HEK293 (cell line): ENCODE measurements at regions not wholly inside any gene's neighbourhood (a gene's known extent, or its start where the extent isn't known, plus 50 kb on each side); places are given as distances from the start of the nearest gene placed in this dataset.
A peak's percentile ranks its signal among the peaks of the same experiment; 100 is the strongest.

Experiments
- IKZF3 ChIP-seq: fragments of 450-650 bp; IDR thresholded peaks from 2 replicates; pipeline ENCODE4 v1.5.0; 2018; ENCODE audit warnings: missing biosample characterization, mild to moderate bottlenecking, missing genetic modification characterization, moderate library complexity
- SCRT2 ChIP-seq: fragments of 450-650 bp; formaldehyde crosslinking; IDR thresholded peaks from 2 replicates; pipeline ENCODE4 v1.5.1; 2016; ENCODE audit warnings: missing biosample characterization, missing genetic modification characterization
- SP7 ChIP-seq: fragments of 450-650 bp; formaldehyde crosslinking; IDR thresholded peaks from 2 replicates; pipeline ENCODE4 v1.5.1; 2016; ENCODE audit warnings: missing biosample characterization, missing genetic modification characterization
- TCF7L2 ChIP-seq: IDR thresholded peaks from 2 replicates; pipeline ENCODE4 v1.6.1; 2011; ENCODE audit warnings: low read depth, mild to moderate bottlenecking, inconsistent platforms, low read length, moderate library complexity, borderline replicate concordance
- ZBTB17 ChIP-seq: fragments of 450-650 bp; formaldehyde crosslinking; IDR thresholded peaks from 2 replicates; pipeline ENCODE4 v1.5.1; 2016; ENCODE audit warnings: missing biosample characterization, missing genetic modification characterization
- ZBTB21 ChIP-seq: fragments of 450-650 bp; formaldehyde crosslinking; IDR thresholded peaks from 2 replicates; pipeline ENCODE4 v1.5.1; 2017; ENCODE audit warnings: missing biosample characterization, missing genetic modification characterization
- ZBTB48 ChIP-seq: fragments of 450-650 bp; formaldehyde crosslinking; IDR thresholded peaks from 2 replicates; pipeline ENCODE4 v1.5.1; 2016; ENCODE audit warnings: missing biosample characterization, missing genetic modification characterization
- ZBTB8A ChIP-seq: fragments of 450-650 bp; formaldehyde crosslinking; IDR thresholded peaks from 2 replicates; pipeline ENCODE4 v1.5.1; 2016; ENCODE audit warnings: missing biosample characterization, missing genetic modification characterization
- ZNF132 ChIP-seq: fragments of 450-650 bp; formaldehyde crosslinking; IDR thresholded peaks from 2 replicates; pipeline ENCODE4 v1.5.1; 2017; ENCODE audit warnings: missing biosample characterization, missing genetic modification characterization, borderline replicate concordance
- ZNF155 ChIP-seq: fragments of 450-650 bp; formaldehyde crosslinking; IDR thresholded peaks from 2 replicates; pipeline ENCODE4 v1.5.1; 2016; ENCODE audit warnings: missing biosample characterization, missing genetic modification characterization
- ZNF16 ChIP-seq: fragments of 450-650 bp; formaldehyde crosslinking; IDR thresholded peaks from 2 replicates; pipeline ENCODE4 v1.5.1; 2016; ENCODE audit warnings: low read depth, missing biosample characterization, missing genetic modification characterization
- ZNF2 ChIP-seq: fragments of 450-650 bp; formaldehyde crosslinking; IDR thresholded peaks from 2 replicates; pipeline ENCODE4 v1.5.1; 2016; ENCODE audit warnings: missing biosample characterization, missing genetic modification characterization
- ZNF248 ChIP-seq: fragments of 450-650 bp; formaldehyde crosslinking; IDR thresholded peaks from 2 replicates; pipeline ENCODE4 v1.5.1; 2017; ENCODE audit warnings: missing biosample characterization, missing genetic modification characterization
- ZNF366 ChIP-seq: fragments of 450-650 bp; formaldehyde crosslinking; conservative IDR thresholded peaks from 2 replicates; pipeline ENCODE4 v1.5.1; 2016; ENCODE audit warnings: missing biosample characterization, missing genetic modification characterization
- ZNF404 ChIP-seq: fragments of 450-650 bp; formaldehyde crosslinking; IDR thresholded peaks from 2 replicates; pipeline ENCODE4 v1.5.1; 2017; ENCODE audit warnings: missing biosample characterization, missing genetic modification characterization
- ZNF433 ChIP-seq: fragments of 450-650 bp; formaldehyde crosslinking; IDR thresholded peaks from 2 replicates; pipeline ENCODE4 v1.5.1; 2016; ENCODE audit warnings: missing biosample characterization, missing genetic modification characterization, low read depth
- ZNF654 ChIP-seq: fragments of 450-650 bp; formaldehyde crosslinking; IDR thresholded peaks from 2 replicates; pipeline ENCODE4 v1.5.1; 2016; ENCODE audit warnings: low read depth, missing biosample characterization, missing genetic modification characterization
- ZNF837 ChIP-seq: fragments of 450-650 bp; formaldehyde crosslinking; IDR thresholded peaks from 2 replicates; pipeline ENCODE4 v1.5.1; 2016; ENCODE audit warnings: missing biosample characterization, missing genetic modification characterization
- ZSCAN23 ChIP-seq: fragments of 450-650 bp; formaldehyde crosslinking; IDR thresholded peaks from 2 replicates; pipeline ENCODE4 v1.5.1; 2016; ENCODE audit warnings: missing biosample characterization, missing genetic modification characterization
- ZSCAN30 ChIP-seq: fragments of 450-650 bp; IDR thresholded peaks from 2 replicates; pipeline ENCODE4 v1.5.1; 2018; ENCODE audit warnings: missing biosample characterization, mild to moderate bottlenecking, missing genetic modification characterization, moderate library complexity
- TF ChIP-seq, protein P1 (sequence below): fragments of 450-650 bp; formaldehyde crosslinking; IDR thresholded peaks from 2 replicates; pipeline ENCODE4 v1.5.1; 2016; ENCODE audit warnings: missing biosample characterization, missing genetic modification characterization
- TF ChIP-seq, protein P2 (sequence below): fragments of 450-650 bp; formaldehyde crosslinking; IDR thresholded peaks from 2 replicates; pipeline ENCODE4 v1.5.1; 2017; ENCODE audit warnings: missing biosample characterization, missing genetic modification characterization
- TF ChIP-seq, protein P3 (sequence below): fragments of 450-650 bp; formaldehyde crosslinking; IDR thresholded peaks from 2 replicates; pipeline ENCODE4; 2016; ENCODE audit warnings: missing biosample characterization, missing genetic modification characterization
- TF ChIP-seq, protein P4 (sequence below): fragments of 450-650 bp; formaldehyde crosslinking; IDR thresholded peaks from 2 replicates; pipeline ENCODE4 v1.5.1; 2016; ENCODE audit warnings: missing biosample characterization, missing genetic modification characterization
- TF ChIP-seq, protein P5 (sequence below): fragments of 450-650 bp; formaldehyde crosslinking; IDR thresholded peaks from 2 replicates; pipeline ENCODE4 v1.5.1; 2016; ENCODE audit warnings: missing biosample characterization, missing genetic modification characterization

DNA sequence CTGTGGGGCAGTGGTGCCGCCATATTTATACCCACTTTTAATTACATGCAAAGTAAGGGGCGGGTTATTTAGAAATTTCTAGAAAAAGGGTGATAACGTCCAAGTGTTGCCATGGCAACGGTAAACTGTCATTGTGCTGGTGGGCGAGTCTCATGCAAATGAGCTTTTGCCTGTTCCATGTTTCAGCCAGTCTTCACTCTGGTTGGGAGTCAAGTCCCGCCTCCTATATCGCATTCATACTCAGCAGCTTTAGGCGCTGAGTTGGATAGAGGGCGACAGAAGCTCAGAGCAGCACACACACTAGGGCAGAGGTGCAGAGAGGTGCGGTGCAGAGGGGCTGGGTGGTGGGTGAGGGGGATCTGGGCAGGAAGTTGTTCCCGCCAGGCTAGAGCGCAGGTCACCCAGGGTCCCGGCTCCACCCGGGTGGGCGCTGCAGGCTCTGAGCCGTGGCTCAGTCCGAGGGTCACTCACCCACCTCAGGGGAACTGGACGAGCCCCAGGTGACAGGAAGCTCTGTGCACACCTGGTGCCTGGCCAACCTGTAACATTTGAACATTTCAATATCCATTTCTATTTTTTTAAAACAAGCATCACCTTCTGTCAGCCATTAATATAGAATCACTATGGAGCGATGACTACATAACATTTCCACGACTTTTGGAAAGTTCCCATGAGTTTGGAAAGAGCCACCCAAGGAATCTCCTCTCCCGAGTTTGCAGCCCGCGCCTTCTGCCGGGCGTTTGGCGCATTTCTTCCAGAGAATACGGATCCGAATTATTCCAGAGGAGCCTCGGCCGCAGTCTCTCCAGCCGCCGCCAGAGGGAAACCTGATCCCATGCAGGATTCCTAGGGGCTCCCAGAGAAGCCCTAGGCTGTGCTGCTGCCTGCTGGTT is 89.1 kb upstream of the PHACTR3 start (continued):
- TF ChIP-seq SCRT2 (no peak), ZBTB8A (tag by site-specific recombination) (peak; percentile 69), ZNF837 (tag by site-specific recombination) (no peak), ZNF16 (no peak), SP7 (tag by site-specific recombination) (no peak), ZSCAN30 (tag by site-specific recombination) (peak; percentile 87), ZNF2 (no peak), ZNF248 (no peak), ZBTB17 (tag by site-specific recombination) (peak; percentile 75), ZNF404 (no peak), ZNF132 (no peak), ZNF433 (tag by site-specific recombination) (no peak), ZBTB21 (tag by site-specific recombination) (no peak), ZNF654 (peak; percentile 63), ZNF366 (tag by site-specific recombination) (no peak), TCF7L2 (no peak), ZSCAN23 (tag by site-specific recombination) (no peak), IKZF3 (tag by site-specific recombination) (peak; percentile 82), ZBTB48 (tag by site-specific recombination) (peak; percentile 27; the same call in 1 of the 2 replicates), ZNF155 (tag by site-specific recombination) (no peak)
- TF ChIP-seq, protein P1, sequence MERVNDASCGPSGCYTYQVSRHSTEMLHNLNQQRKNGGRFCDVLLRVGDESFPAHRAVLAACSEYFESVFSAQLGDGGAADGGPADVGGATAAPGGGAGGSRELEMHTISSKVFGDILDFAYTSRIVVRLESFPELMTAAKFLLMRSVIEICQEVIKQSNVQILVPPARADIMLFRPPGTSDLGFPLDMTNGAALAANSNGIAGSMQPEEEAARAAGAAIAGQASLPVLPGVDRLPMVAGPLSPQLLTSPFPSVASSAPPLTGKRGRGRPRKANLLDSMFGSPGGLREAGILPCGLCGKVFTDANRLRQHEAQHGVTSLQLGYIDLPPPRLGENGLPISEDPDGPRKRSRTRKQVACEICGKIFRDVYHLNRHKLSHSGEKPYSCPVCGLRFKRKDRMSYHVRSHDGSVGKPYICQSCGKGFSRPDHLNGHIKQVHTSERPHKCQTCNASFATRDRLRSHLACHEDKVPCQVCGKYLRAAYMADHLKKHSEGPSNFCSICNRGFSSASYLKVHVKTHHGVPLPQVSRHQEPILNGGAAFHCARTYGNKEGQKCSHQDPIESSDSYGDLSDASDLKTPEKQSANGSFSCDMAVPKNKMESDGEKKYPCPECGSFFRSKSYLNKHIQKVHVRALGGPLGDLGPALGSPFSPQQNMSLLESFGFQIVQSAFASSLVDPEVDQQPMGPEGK, result no peak
- TF ChIP-seq, protein P2, sequence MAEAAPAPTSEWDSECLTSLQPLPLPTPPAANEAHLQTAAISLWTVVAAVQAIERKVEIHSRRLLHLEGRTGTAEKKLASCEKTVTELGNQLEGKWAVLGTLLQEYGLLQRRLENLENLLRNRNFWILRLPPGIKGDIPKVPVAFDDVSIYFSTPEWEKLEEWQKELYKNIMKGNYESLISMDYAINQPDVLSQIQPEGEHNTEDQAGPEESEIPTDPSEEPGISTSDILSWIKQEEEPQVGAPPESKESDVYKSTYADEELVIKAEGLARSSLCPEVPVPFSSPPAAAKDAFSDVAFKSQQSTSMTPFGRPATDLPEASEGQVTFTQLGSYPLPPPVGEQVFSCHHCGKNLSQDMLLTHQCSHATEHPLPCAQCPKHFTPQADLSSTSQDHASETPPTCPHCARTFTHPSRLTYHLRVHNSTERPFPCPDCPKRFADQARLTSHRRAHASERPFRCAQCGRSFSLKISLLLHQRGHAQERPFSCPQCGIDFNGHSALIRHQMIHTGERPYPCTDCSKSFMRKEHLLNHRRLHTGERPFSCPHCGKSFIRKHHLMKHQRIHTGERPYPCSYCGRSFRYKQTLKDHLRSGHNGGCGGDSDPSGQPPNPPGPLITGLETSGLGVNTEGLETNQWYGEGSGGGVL, result no peak
- TF ChIP-seq, protein P3, sequence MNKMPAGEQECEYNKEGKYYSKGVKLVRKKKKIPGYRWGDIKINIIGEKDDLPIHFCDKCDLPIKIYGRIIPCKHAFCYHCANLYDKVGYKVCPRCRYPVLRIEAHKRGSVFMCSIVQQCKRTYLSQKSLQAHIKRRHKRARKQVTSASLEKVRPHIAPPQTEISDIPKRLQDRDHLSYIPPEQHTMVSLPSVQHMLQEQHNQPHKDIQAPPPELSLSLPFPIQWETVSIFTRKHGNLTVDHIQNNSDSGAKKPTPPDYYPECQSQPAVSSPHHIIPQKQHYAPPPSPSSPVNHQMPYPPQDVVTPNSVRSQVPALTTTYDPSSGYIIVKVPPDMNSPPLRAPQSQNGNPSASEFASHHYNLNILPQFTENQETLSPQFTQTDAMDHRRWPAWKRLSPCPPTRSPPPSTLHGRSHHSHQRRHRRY (tag by site-specific recombination), result no peak
- TF ChIP-seq, protein P4, sequence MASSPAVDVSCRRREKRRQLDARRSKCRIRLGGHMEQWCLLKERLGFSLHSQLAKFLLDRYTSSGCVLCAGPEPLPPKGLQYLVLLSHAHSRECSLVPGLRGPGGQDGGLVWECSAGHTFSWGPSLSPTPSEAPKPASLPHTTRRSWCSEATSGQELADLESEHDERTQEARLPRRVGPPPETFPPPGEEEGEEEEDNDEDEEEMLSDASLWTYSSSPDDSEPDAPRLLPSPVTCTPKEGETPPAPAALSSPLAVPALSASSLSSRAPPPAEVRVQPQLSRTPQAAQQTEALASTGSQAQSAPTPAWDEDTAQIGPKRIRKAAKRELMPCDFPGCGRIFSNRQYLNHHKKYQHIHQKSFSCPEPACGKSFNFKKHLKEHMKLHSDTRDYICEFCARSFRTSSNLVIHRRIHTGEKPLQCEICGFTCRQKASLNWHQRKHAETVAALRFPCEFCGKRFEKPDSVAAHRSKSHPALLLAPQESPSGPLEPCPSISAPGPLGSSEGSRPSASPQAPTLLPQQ (tag by site-specific recombination), result no peak
- TF ChIP-seq, protein P5, sequence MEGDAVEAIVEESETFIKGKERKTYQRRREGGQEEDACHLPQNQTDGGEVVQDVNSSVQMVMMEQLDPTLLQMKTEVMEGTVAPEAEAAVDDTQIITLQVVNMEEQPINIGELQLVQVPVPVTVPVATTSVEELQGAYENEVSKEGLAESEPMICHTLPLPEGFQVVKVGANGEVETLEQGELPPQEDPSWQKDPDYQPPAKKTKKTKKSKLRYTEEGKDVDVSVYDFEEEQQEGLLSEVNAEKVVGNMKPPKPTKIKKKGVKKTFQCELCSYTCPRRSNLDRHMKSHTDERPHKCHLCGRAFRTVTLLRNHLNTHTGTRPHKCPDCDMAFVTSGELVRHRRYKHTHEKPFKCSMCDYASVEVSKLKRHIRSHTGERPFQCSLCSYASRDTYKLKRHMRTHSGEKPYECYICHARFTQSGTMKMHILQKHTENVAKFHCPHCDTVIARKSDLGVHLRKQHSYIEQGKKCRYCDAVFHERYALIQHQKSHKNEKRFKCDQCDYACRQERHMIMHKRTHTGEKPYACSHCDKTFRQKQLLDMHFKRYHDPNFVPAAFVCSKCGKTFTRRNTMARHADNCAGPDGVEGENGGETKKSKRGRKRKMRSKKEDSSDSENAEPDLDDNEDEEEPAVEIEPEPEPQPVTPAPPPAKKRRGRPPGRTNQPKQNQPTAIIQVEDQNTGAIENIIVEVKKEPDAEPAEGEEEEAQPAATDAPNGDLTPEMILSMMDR, result peak; percentile 65
